NCI-H1436 (cell line): ENCODE measurements at regions not wholly inside any gene's neighbourhood (a gene's known extent, or its start where the extent isn't known, plus 50 kb on each side); places are given as distances from the start of the nearest gene placed in this dataset.

Experiments used
- DNase-seq: peaks from one replicate; lab custom pipeline; 2025; lab: John Stamatoyannopoulos, UW

DNA sequence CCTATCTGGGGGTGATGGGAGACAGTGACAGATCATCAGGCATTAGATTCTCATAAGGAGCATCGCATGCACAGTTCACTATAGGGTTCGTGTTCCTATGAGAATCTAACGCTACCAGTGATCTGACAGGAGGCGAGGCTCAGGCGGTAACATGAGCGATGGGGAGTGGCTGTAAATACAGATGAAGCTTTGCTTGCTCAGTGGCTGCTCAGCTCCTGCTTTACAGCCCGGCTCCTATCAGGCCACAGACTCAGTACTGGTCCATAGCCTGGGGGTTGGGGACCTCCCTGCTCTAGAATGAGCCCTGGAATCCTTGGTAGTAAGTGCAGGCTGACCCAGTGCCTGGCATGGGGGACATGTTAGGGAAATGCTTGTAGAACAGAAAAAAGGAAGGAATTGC, 426.0 kb downstream of the TYW1 start:
- no peak for DNase-seq

DNA sequence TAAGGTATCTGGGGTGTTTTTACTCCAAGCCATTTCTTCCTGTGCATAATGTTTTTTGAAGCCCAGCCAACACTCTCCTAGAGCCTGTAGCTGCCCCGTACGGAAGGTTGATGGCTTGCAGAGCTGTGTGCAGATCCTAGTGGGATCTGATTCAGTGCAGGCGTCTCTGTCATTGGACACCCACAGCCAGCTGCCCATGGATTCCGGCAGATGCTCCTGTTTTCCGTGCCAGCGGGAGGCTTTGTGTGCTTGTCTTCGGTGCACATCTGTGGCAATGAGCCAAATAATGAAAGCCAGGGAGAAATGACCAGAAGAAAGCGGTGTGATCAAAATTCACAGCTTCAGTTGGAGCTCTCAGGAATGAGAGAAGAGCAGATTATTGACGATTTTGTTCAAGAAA, 426.4 kb downstream of the TYW1 start:
- no peak for DNase-seq

DNA sequence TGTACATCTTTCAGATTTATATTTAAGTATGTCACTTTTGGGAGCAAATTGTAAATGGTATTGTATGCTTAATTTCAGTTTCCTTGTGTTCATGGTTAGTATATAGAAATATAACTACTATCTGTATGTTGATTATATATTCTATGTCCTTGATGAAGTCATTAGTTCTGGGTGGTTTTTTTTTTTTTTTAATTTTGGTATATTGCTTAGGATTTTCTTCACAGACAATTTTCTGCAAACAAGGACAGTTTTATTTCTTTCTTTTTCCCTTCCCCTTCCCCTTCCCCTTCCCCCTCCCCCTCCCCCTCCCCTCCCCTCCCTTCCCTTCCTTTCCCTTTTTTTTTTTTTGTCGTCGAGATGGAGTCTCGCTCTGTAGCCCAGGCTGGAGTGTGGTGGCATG, 430.0 kb downstream of the TYW1 start:
- no peak for DNase-seq

GRCh38 chr7:67429735-67430134, 433.1 kb downstream of the TYW1 start:
- DNase-seq = no peak

DNA sequence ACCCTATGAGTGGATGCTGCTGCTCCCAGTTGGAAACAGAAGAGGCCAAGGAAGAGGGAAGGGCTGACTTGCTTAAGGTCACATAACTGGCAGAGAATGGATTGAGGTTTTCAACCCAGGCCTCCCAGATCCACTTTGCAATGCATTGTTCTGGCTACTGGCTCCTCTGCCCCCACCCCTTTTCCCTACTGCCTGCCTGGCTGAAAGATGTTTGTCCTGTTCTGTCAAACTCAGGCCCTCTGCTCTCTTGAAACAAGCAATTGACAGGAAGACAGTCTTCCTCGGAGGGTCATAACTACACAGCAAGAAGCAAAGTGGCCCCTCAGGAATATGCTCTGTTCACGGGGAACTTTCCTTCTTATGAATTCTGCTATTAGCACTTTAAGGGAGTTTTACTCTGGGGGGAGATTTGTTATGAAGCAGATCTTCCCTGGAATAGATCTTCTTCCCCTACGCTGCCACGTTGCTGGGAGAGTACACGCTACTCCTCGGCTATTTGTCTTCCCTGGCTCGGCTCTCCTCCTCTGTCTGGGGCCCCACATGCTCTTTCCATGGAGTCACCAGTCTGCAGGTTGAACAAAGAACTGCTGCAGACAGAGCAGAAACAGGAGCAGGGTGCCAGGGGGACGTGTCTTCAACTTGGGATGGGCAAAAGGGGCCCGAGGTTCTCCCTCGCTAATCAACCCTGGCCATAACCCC, 436.1 kb downstream of the TYW1 start:
- no peak for DNase-seq

DNA sequence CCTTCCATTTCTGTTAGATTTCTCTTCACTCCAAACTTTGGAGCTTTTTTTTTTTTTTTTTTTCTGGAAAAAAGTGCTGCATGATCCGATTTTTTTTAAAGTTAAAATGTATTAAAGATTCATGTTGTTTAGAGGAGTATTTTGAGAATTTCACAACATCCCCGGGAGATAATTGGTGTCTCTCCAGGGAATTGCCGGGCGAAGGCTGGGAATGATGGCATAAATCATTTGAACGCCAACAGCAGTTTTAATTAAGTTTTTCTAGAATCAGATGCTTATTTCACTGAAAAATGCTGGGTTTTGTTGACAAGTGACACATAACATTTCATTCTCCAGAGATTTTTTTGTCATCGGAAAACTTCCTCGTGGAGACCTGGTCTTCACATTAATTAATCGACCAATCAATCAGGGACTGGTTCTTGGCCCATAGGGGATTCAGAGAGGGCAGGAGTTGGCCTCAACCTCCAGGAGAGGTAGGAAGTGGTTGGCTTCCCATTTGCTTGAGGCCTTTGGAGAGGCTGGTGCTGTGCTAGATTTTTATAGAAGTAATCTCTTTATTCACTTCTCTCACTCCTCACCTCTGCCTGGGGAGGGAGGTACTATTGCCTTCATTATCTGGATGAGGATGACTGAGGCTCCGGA, 439.4 kb downstream of the TYW1 start:
- no peak for DNase-seq

DNA sequence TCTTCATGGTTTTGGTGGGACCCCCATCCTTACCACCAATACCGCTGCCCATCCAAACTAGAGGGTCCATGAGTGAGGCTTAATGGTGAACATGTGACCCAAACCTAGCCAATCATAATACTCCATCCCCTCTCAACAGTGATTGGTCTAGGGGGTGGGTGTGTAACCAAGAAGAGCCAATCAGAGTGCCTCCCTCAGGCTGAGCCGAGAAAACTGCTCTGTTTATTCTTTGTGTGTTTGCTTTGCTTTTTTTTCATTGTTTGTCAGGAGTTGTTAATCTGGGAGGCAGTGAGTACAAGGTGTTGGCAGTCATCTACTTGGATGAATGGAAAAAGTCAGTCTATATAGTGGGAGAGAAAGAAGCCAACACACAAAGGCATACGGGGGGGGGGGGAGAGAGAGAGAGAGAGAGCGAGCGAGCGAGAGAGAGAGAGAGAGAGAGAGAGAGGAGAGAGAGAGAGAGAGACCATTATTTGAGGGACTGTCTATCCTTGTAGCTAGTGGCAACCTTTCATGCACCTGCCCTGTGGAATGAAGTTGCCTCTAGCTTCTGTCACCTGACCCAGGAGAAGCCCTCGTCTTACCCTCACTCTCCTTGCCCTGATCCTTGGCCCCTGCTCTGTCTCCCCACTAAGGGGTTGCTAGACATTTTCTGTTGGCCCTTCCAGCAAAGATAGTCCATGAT, 441.7 kb downstream of the TYW1 start:
- no peak for DNase-seq

DNA sequence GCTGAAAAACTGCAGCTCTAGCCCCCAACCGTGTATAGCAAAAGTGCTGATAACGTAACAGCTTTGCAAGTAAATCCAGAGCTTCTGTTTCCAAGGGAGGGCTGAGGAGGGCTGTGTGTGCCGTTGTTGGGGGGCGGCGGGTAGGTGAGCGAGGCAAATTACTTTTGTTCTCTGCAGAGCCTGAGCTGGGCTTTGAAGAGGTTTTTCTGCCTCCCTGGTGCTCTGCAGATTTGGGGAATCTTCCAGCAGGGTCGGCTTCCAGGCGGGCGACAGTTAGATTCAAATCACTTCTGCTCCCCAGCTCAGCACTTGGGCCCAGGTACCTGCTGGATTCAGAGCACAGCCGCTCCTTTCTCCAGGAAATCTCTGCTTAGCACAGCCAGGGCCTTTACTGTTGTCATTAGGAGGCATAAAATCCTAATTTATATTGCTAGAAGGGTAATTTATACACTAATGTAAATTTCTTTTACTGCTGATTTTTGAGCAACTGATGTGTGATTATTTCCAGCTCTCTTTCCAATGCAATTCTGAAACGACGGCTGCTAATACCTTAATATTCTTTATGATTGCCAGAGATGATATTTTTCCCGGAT, 442.4 kb downstream of the TYW1 start:
- no peak for DNase-seq

- no peak for DNase-seq
Observed at GRCh38 chr7:67440321-67440720, 443.7 kb downstream of the TYW1 start.

GRCh38 chr7:67445728-67446127, 449.1 kb downstream of the TYW1 start:
- DNase-seq = no peak

GRCh38 chr7:67447297-67447696, 450.7 kb downstream of the TYW1 start:
- DNase-seq = no peak

GRCh38 chr7:67448271-67448670, 451.6 kb downstream of the TYW1 start:
- DNase-seq = no peak

- DNase-seq = no peak
Observed at GRCh38 chr7:67450171-67450570, 453.5 kb downstream of the TYW1 start.

- DNase-seq = no peak
Observed at GRCh38 chr7:67451306-67451705, 454.7 kb downstream of the TYW1 start.

GRCh38 chr7:67452516-67453026, 455.9 kb downstream of the TYW1 start:
- DNase-seq = no peak

DNA sequence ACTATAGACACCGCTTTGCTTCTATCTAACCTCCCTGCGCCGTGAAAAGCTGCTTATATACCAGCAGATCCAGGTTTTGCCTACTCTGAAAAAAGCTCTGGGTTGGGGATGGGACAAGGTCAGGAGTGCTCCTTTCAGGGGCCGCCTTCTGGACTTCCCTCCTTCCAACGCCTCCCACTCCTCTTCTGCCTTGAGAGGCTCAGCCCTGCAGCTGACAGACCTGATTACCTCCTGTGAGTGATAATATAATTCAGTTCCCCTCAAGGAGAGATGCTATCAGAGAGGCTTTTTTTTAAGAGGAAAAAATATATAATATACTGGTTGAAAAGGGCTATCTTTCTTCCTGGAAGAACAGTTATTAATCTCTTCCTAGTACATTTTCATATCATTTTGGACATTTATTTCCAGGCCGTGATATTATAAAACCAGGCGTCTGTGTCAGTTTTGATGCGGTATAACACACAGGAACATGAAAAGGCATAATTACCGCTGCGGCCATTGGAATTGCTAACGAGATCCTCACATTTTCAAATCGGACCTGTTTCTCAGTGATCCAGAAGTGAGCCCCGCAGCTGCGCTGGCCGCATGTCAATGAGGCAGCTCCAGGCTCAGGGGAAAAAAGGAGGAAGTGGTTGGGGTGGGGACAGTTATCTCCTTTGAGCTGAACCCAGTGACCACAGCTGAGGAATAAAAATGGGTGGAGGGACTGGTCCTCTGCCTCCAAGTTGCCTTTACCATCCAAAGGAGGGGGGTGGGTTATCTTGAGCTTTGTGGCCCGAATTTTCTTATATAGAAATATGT, 457.1 kb downstream of the TYW1 start:
- DNase-seq = no peak

DNA sequence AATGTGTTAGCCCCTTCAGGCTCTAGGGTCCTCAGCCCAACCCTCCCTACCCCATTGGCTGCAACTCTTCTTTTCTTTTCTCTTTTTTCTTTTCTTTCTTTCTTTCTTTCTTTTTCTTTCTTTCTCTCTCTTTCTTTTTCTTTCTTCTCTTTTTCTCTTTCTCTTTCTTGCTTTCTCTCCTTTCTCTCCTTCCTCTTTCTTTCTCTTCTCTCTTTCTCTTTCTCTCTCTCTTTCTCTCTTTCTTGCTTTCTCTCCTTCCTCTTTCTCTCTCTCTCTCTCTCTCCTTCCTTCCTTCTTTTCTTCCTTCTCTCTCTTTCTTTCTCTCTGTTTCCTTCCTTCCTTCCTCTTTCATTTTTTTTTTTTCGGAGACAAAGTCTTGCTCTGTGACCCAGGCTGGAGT, 458.9 kb downstream of the TYW1 start:
- DNase-seq = no peak

DNA sequence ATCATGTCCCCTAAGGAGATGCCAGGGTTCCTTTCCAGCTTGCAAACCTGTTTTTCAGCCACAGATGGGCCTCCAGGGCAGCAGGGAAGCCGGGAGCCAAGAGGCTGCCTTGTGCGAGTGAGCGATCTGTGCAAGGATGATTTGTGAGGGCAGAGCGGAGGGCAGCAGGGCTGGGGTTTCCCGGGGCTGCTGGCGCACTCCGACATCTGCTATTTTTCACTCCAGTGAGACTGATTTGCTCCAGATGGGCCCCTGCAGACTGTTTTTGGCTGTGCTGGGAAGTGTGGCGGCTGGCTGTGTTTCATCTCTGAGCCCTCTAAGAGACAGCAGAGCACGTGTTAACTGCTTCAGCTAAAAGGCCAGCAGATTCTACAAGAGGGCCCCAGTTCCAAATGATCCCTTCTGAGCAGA, 466.2 kb downstream of the TYW1 start:
- DNase-seq = no peak

GRCh38 chr7:67463316-67463715, 466.7 kb downstream of the TYW1 start:
- DNase-seq = no peak

DNA sequence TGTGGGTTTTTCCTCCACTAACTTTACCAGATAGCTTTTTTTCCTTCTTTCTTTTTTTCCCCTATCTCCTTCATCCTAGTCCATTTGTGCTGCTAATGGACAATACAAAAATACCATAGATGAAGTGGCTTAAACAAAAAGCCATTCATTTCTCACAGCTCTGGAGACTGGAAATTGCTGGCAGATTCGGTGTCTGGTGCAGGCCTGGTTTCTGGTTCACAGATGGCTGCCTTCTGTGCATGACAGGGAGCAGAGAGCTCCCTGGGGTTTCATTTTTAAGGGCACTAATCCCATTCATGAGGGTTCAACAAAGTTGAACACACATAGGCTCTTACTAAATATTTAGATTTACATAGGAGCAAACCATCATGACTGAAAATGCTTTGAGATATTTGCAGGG, 467.4 kb downstream of the TYW1 start:
- no peak for DNase-seq

DNA sequence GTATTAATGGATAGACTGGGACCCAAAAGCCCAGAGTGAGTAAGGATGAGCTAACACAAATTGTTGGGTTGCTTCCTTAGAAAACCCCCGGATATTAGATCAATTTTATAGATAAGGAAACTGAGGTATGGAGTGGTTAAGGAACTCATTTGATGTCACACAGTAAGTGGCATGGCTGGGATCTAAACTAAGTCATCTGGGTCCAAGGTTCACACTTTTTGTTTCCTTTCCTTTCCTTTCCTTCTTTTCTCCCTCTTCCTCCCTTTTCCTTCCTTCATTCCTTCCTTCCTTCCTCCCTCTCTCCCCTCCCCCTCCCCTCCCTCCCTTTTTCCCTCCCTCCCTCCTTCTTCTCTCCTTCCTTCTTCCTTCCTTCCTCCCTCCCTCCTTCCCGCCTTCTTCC, 469.5 kb downstream of the TYW1 start:
- no peak for DNase-seq

DNA sequence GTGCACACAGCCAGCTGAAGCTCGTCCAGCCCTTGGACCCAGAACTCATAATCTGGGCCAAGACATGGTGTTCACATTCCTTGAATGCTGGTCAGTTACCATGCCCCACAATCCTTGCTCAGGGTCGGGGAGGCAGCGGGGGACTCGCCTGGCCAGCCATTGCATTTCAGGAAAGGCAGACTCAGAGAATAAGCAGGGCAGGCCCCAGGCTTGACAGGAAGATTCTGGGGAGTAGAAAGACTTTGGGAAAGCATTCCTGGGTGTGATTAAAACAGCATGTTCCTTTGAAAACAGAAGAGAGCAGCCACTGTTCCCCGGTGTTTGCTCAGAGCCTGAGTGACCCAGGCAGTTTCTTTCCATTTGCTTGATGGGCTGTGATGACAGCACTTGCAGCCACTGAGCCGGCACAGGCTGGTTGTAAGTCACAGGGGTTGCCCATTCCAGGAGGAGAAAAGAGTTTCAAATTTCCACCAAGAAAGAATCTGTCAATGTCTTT, 473.7 kb downstream of the TYW1 start:
- no peak for DNase-seq
